A549 (cell line): ENCODE measurements at regions not wholly inside any gene's neighbourhood (a gene's known extent, or its start where the extent isn't known, plus 50 kb on each side); places are given as distances from the start of the nearest gene placed in this dataset.

Experiments used
- BHLHE40 ChIP-seq: IDR thresholded peaks from 2 replicates; pipeline ENCODE4 v1.6.1; 2012; ENCODE audit warnings: low read depth, low read length, inconsistent platforms
- HOXB13 ChIP-seq: fragments of 250-450 bp; sonication (Bioruptor Pico); IDR thresholded peaks from 2 replicates; pipeline ENCODE4 v1.5.0; 2020; ENCODE audit warnings: low read depth, mild to moderate bottlenecking, moderate library complexity
- MYC ChIP-seq: IDR thresholded peaks from 2 replicates; pipeline ENCODE4 v1.6.1; 2012; ENCODE audit warnings: mild to moderate bottlenecking, inconsistent platforms, low read length, improper control_type of control experiment, borderline replicate concordance
- POLR2AphosphoS2 ChIP-seq: conservative IDR thresholded peaks from 2 replicates; pipeline ENCODE4 v1.6.1; 2012; ENCODE audit warnings: low read length, improper control_type of control experiment, inconsistent platforms
- TF ChIP-seq, protein P1 (sequence below): fragments of 150-350 bp; IDR thresholded peaks from 2 replicates; pipeline ENCODE4 v1.6.1; 2014; ENCODE audit warnings: low read depth, mild to moderate bottlenecking, low read length
- TF ChIP-seq, protein P2 (sequence below): fragments of >200 bp; sonication (Bioruptor Twin); formaldehyde crosslinking; IDR thresholded peaks from 3 replicates; pipeline ENCODE4 v1.5.1; 2016

DNA sequence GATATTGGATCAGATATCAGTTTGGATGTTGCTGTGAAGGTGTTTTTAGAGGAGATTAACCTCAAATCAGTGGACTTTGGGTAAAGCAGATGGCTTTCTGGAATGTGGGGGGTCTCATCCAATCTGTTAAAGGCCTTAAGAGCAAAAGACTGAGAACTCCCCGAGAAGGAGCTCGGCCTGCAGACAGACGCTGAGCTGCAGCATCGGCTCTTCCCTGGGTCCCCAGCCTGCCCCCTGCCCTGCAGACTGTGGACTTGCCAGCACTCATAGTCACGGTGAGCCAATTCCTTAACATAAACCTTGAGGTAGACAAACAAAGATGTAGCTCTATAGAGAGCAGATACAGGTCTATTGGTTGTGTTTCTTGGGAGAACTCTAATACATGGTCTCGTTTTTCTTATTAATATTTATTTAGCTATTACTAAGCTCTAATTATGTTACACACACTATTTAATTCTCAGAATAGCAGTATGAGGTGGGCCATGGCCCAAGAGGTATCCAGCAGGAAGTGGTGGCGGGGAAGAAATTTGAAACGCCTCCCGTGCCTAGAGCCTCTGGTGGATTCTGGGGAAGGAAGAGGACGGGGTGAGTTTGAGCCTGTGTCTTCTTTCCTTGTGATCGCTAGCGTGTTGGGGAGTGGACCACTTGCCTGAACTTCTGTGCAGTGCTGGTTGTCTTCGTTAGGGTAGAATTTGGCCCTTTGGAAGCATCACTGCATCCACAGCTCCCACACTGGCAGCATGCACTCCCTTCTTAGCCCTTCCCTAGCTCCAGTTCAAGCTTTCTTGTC lies 305.3 kb downstream of the TEX29 start:
- TF ChIP-seq POLR2AphosphoS2 = no peak
- TF ChIP-seq, protein P1, sequence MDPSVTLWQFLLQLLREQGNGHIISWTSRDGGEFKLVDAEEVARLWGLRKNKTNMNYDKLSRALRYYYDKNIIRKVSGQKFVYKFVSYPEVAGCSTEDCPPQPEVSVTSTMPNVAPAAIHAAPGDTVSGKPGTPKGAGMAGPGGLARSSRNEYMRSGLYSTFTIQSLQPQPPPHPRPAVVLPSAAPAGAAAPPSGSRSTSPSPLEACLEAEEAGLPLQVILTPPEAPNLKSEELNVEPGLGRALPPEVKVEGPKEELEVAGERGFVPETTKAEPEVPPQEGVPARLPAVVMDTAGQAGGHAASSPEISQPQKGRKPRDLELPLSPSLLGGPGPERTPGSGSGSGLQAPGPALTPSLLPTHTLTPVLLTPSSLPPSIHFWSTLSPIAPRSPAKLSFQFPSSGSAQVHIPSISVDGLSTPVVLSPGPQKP = no peak
- TF ChIP-seq, protein P2, sequence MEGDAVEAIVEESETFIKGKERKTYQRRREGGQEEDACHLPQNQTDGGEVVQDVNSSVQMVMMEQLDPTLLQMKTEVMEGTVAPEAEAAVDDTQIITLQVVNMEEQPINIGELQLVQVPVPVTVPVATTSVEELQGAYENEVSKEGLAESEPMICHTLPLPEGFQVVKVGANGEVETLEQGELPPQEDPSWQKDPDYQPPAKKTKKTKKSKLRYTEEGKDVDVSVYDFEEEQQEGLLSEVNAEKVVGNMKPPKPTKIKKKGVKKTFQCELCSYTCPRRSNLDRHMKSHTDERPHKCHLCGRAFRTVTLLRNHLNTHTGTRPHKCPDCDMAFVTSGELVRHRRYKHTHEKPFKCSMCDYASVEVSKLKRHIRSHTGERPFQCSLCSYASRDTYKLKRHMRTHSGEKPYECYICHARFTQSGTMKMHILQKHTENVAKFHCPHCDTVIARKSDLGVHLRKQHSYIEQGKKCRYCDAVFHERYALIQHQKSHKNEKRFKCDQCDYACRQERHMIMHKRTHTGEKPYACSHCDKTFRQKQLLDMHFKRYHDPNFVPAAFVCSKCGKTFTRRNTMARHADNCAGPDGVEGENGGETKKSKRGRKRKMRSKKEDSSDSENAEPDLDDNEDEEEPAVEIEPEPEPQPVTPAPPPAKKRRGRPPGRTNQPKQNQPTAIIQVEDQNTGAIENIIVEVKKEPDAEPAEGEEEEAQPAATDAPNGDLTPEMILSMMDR = no peak
- no peak for TF ChIP-seq MYC
- TF ChIP-seq BHLHE40 = no peak
- no peak for TF ChIP-seq HOXB13 (CRISPR knock-in tag)
